ENCODE measurements at regions not wholly inside any gene's neighbourhood (a gene's known extent, or its start where the extent isn't known, plus 50 kb on each side); places are given as distances from the start of the nearest gene placed in this dataset.

- no peak for TF ChIP-seq CTCF (IDR thresholded peaks at IDR 0.05; ENCODE audit: insufficient read depth, low read length, poor library complexity, severe bottlenecking)
- no peaks in the 10 kb centered on the region for H3K36me3 ChIP-seq (ENCODE audit: control insufficient read depth, insufficient read depth, low read length)
- H3K4me3 ChIP-seq (ENCODE audit: low read depth, low read length), result no peak overlapping the region
- no peak for DNase-seq (ENCODE audit: low read depth)
- H3K27me3 ChIP-seq (ENCODE audit: control insufficient read depth, insufficient read depth, low read length), result peaks cover 16% of the 10 kb centered on the region
Measured at GRCh38 chr10:78193189-78193588, 159.5 kb downstream of the RPS24 start.

GRCh38 chr10:78194050-78194449 lies 160.4 kb downstream of the RPS24 start:
- no peak for DNase-seq (ENCODE audit: low read depth)
- no peak for TF ChIP-seq CTCF (IDR thresholded peaks at IDR 0.05; ENCODE audit: insufficient read depth, low read length, poor library complexity, severe bottlenecking)
- Histone ChIP-seq H3K27me3 (ENCODE audit: control insufficient read depth, insufficient read depth, low read length) (peaks cover 21% of the 10 kb centered on the region), H3K4me3 (ENCODE audit: low read depth, low read length) (no peak overlapping the region), H3K36me3 (ENCODE audit: control insufficient read depth, insufficient read depth, low read length) (no peaks in the 10 kb centered on the region)

GRCh38 chr10:78194539-78195402 lies 161.1 kb downstream of the RPS24 start:
- H3K27me3 ChIP-seq (ENCODE audit: control insufficient read depth, insufficient read depth, low read length), result peaks cover 21% of the 10 kb centered on the region
- no peaks in the 10 kb centered on the region for H3K36me3 ChIP-seq (ENCODE audit: control insufficient read depth, insufficient read depth, low read length)
- no peak overlapping the region for H3K4me3 ChIP-seq (ENCODE audit: low read depth, low read length)
- TF ChIP-seq CTCF (IDR thresholded peaks at IDR 0.05; ENCODE audit: insufficient read depth, low read length, poor library complexity, severe bottlenecking), result no peak
- no peak for DNase-seq (ENCODE audit: low read depth)

GRCh38 chr10:78196396-78196795 lies 162.7 kb downstream of the RPS24 start:
- H3K4me3 ChIP-seq (ENCODE audit: low read depth, low read length), result no peak overlapping the region
- peaks cover 24% of the 10 kb centered on the region for H3K27me3 ChIP-seq (ENCODE audit: control insufficient read depth, insufficient read depth, low read length)
- H3K36me3 ChIP-seq (ENCODE audit: control insufficient read depth, insufficient read depth, low read length), result no peaks in the 10 kb centered on the region
- no peak for DNase-seq (ENCODE audit: low read depth)
- no peak for TF ChIP-seq CTCF (IDR thresholded peaks at IDR 0.05; ENCODE audit: insufficient read depth, low read length, poor library complexity, severe bottlenecking)

GRCh38 chr10:78196964-78197363 lies 163.3 kb downstream of the RPS24 start:
- peaks cover 22% of the 10 kb centered on the region for H3K27me3 ChIP-seq (ENCODE audit: control insufficient read depth, insufficient read depth, low read length)
- no peaks in the 10 kb centered on the region for H3K36me3 ChIP-seq (ENCODE audit: control insufficient read depth, insufficient read depth, low read length)
- H3K4me3 ChIP-seq (ENCODE audit: low read depth, low read length), result no peak overlapping the region
- no peak for TF ChIP-seq CTCF (IDR thresholded peaks at IDR 0.05; ENCODE audit: insufficient read depth, low read length, poor library complexity, severe bottlenecking)
- peak; percentile 28 for DNase-seq (ENCODE audit: low read depth)
